Putamen (tissue), 1 donor: ENCODE measurements at regions not wholly inside any gene's neighbourhood (a gene's known extent, or its start where the extent isn't known, plus 50 kb on each side); places are given as distances from the start of the nearest gene placed in this dataset.
A peak's percentile ranks its signal among the peaks of the same experiment; 100 is the strongest.
"Not testable (repeated sequence)": the region's sequence is repeated elsewhere in the genome, so short reads cannot be mapped to it uniquely, and the experiment has no call there.

Experiments used
- DNase-seq: peaks from one replicate; pipeline ENCODE4 v3.0.0-alpha.2; 2016; ENCODE audit warnings: low spot score

DNA sequence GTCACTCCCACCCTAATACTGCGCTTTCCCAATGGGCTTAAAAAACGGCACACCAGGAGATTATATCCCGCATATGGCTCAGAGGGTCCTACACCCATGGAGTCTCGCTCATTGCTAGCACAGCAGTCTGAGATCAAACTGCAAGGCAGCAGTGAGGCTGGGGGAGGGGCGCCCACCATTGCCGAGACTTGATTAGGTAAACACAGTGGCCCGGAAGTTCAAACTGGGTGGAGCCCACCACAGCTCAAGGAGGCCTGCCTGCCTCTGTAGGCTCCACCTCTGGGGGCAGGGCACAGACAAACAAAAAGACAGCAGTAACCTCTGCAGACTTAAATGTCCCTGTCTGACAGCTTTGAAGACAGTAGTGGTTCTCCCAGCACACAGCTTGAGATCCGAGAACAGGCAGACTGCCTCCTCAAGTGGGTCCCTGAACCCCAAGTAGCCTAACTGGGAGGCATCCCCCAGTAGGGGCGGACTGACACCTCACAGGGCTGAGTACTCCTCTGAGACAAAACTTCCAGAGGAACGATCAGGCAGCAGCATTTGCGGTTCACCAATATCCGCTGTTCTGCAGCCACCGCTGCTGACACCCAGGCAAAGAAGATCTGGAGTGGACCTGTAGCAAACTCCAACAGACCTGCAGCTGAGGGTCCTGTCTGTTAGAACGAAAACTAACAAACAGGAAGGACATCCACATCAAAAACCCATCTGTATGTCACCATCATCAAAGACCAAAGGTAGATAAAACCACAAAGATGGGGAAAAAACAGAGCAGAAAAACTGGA lies 1085.6 kb upstream of the FANCL start:
- DNase-seq: not testable (repeated sequence)

DNA sequence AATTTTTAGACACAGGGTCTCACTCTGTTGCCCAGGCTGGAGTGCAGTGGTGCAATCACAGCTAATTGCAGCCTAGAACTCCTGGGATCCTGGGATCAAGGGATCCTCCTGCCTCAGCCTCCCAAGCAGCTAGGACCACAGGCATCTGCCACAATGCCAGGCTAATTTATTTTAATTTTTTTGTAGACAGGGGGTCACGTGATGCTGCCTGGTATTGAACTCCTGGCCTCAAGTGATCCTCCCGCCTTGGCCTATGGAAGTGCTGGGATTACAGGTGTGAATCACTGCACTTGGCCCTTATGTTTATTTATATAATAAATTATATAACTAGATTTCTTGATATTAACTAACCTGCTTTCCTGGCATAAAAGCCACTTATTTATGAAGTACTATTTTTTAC lies 1081.7 kb upstream of the FANCL start:
- DNase-seq: no peak

DNA sequence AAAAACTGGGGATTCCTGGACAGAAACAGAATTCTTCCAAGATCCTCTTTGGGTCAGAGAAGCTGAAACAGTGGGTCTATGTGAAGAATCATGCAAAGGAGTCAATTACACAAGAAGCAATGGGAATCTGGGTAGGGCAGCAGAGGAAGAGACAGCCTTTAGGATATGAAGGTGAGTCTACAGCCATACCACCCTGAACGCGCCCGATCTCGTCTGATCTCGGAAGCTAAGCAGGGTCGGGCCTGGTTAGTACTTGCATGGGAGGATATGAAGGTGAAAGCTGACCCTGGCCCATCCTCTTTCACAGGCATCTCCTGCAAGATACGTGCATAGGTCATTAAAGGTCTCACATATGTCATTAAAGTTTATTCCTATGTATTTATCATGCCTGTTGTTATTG lies 1080.9 kb upstream of the FANCL start:
- DNase-seq: no peak

DNA sequence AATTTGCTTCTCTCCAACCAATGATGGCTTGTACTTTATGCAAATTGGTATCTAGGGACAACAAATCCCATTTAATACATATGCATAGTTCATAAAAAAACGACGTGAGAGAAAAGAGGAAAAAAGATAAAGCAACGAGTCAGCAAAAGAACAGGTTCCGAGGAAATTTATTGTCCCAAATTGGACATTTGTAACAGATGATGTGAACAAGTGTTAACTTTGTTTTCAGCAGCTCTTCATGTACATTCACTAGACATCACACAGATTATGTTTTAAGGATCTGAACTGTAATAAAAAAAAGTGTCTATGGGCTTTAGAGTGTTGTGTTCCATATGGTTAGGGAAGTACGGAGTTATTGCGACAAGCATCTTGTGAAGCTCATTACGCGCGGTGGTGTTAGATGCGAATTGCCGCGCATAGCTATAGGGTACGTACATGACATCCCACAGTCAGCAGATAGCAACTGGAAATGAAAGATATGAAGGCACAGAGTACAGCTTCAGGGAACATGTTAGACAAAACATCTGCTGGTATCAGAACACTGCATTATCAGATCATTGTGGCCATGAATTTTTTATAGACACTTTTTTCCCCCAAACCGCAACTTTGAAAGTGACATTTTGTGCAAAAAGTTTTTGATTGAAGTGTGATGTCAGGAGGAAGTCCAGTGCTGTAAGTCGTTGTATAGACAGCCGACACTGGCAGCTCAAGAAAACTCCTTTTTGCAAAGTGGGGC lies 1073.1 kb upstream of the FANCL start:
- no peak for DNase-seq

DNA sequence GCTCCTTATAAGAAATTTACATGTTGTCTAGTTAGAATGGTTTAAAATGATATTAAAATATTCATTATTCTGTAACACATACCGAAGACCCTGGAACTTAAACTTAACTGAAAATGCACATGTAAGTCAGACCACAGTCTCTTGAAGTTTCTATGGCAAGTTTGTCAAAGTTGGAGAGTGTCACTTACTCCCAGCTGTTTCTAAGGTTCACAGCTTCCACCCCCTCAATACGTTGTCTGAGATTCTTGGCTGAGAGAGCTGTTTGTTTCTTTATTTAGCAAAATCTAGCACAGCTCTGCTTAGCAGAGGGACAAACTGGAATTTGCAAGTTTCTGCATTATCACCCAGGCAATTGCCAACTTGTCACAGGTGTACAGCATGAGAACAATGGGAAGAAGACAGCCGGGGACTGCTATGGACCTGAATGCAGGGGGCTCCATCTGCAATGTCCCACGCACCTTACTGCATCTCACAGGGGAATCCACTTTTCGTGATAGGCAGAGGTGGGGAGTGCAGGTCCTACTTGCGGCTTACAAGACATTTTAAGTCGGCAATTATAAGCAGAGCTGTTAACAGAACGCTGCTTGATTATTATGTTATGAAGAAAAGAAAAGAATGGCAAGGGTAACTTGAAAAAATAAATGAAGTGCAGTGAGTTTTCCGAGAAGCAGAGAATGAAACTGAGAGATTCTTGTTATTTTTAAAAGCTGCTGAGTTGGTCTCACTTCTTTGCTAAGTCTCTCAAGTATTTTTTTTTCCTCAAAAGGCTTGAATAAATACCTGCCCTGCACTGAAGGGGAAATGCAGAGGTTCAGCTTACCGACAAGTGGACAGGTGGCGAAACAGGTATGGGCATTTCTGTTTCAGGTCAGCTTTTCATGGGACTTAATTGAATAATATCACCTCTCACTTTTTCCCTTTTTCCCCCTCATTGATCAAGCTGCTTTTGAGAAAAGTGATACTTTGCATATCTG lies 1072.1 kb upstream of the FANCL start:
- no peak for DNase-seq

DNA sequence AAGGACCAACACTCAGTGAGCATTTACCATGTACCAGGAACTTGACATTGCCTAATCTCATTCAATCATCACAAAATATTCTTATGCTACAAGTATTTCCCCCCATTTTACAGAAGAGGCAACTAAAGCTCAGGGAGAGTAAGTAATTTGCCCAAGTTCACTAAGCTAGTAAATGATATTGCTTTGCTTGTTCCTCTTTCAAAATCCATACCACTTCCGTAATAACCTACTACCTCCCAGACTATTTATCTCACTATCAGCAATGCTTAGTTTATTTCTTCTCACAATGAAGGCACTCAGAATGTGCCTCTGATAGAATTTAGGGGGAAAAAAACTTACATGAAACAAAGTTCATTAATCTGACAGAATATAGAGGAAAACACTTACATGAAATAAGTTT lies 1070.9 kb upstream of the FANCL start:
- no peak for DNase-seq

DNA sequence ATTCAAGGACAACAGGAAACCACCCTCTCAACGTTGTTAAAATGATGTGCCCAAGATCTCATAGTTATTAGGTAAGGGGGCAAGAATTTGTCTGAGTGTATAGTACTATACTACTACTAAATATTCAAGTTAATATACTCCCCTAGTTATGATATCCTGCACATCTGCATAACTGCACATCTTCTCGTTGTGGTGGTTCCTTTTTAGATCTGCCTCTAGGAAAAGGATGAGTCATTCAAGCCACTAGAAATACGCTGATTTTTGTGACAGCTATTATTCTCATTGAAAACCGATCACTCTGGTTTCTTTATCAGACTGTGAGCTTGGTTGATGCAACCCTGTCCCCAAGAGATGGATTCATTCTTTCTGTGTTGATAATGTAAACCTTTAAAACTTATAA lies 1067.0 kb upstream of the FANCL start:
- no peak for DNase-seq

DNA sequence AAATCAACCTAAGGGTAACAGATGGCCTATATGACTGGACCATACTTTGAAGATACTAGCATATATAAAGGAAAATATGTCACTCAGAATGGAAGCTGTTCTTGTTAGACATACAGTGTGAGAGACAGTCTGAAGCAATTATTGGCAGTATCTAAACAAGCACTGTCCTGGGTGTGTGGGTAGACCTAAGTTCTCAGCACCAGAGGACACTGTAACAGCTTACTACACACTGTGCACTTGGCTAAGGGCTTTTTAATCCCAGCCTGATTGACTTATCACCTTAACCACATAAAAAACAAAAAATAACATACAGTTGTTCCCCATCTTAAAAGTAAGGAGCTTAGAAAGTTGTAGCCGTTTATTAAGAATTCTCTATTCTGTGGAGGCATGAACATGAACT lies 1066.1 kb upstream of the FANCL start:
- no peak for DNase-seq

DNA sequence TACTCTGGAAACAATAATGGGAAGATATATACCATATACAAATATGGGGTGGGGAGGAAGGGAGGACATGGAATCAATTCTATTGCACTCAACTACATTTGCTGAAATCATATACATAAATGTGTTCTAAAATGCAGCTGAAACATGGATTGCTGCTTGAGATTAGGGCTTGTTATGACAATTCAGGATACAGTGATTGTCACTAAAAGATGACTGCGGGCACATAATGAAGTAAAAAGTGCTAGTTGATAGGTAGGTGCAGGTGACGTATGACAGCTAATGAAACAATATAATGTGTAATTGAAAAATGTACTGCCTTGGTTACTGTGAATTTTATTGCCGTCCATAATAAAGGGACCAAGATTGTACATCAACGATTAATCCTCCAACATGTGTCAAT lies 1062.1 kb upstream of the FANCL start:
- DNase-seq: no peak

DNA sequence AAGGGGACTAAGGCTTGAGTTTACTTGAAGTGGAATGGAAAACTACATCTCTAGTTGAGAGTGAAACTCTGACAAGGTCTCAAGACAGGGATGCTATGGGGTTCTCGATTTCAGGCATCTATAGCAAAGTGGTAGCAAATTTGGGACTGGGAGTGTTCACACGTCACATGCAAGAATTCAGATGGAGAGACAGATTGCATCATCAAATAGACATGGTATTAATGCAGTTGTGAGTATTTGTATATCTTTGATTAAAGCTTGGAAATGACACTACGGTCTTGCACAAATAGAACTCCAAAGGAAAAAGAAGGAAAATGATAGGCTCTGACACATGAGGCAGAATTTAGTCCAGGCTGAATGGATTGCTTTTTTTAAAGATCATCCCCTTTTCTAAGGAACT lies 1061.6 kb upstream of the FANCL start:
- no peak for DNase-seq

DNA sequence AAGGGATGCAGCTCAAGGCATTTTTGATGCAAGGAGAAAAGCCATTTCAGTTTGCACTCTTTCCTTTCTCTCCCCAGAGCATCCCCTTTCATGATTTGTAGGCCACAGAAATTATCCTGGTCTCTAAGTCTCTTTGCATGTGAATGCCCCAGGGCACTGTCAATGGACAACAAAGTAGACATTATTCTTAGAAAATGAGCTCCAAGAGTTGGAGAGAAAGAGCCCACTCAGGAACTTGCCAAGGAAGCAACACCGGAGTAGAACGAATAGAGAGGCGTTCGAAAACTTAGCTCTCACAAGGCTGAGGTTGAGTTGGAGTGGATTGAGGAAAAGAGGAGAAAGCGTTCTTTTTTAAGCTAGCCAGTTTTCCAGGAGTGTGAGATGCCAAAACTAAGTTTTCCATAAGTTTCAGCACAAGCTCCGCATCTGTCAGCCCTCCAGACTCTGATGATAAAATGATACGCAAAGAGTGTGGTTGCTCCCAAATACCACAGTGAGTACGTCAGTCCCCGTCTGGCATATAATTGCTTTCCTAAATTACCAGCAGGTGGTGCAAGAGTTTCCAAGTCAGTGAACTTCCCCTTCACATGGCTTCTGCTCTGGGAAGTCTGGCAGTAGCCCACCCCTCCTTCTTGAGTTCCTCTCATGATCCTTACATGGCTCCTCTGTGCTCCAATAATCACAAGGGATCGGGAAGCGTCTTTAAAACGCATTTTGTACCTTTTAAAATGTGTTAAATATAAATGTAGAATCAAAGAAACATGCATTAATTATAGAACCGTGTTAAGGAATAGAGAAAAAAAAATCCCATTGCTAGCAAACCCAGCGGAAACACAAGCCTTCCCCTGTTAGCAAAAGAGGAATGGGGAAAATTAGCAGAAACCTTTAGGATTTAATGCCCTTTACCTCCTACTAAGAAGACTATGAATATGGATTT lies 1060.6 kb upstream of the FANCL start:
- DNase-seq: peak; percentile 49

DNA sequence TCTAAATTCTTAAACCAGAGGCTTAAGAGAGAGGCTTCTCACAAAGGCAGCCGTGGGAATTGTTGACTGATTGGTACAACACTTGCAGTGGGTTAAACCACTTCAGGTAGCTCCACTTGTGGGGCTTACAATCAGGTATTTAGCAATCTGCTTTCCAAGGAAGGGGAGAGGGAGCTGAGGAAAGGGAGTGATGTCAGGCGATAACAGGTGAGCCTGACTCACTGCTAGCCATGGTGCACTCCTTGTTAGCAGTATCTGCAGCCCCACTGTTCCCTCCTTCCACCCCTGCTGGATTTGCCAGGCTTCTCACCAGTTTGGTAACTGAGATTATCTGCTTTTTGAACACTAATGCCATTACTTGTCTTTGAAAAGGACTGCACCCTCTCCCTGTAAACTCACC lies 1056.7 kb upstream of the FANCL start:
- no peak for DNase-seq

DNA sequence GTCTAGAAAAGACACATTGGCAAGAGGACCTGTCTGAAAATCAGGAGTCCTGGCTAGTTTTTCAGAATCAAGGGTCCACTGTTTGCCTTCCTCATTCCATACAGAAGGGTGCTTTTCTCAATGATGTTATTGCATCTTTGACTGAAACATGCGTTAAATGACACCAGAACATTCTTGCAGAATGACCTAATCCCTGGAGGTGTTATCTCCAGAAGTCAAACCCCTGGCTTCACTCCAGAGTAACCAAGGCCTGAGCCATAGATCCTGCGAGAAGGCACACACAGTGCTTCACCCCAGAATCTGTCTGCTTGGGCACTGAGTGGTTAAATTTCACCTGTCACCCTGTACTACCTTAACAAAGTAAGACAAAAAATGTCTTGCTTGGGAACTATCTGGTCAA lies 1055.2 kb upstream of the FANCL start:
- no peak for DNase-seq

DNA sequence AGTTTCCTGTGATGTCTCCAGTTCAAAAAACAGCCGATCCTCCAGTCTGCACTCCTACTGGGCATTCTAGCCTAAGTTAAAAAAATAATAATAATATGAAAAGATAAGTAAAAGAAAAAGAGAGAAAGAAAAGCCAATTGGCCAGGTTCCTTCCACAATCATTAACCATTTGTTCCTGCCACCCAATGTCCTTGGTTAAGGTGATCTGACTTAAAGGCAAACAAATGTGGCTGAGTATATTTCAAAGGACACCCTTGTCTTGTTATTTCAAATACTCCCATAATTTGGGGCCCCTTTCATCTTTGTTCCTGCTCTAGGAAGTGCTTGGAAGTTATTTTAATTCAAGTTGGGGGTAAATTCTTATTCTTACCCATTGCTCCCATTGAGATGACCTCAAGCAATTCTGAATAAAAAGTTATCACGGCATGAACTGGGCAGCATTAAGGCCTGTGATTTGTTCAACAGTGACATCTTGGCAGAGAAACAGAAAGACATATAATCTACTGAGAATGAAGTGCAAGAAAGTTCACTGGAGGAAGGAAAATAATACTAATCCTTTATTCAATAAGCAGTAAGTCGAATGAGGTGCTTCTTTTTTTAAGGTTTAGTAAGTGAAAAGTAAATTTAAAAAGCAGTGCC lies 1054.5 kb upstream of the FANCL start:
- DNase-seq: no peak

DNA sequence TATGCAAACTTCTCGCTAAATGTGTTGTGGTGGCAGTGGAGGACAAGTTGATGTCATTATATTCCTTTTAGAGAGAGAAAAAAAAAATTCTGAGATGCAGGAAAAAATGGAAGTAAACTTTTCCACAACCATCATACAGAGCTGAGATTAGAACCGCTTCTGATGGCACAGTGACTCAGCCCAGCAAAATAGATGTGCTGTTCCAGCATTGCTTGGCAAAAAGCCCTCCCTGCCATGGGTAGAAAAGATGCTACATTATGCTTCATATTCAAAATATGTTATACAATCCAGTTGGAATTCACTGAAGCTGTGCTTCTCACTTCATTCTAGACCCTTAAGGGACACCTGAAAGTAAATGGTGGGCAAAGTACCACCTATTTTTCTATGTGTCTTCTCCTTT lies 1047.6 kb upstream of the FANCL start:
- DNase-seq: no peak

DNA sequence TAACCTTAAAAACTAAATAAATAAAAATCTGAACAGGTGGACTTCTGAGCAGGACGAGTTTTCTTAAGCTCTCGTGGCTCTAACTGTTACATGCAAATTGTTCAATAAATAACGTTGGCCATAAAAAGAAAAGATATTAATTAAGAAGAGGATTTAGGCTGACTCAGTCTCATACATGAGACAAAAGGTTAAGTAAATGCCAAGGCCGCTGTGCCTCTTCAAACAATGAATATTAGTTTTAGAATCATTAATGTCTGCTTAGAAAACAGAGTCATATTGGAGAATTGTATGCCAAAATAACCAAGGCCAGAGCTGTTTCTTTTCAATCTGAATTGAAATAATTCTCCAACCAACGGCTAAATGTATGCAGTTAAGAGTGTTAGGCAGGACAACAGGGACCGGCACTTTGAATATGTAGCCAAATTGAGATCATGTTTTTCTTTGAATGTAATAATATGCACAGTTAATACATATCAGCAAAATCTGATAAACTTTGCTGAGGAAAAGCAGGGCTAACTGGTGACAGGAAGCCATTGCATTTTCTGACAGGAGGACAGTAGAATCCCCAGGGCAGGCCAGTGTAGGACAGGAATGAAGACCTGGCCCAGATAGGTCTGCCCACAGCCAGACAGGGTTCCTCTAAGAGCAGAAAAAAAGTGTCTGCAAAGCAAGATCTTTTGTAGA lies 1041.4 kb upstream of the FANCL start:
- no peak for DNase-seq

DNA sequence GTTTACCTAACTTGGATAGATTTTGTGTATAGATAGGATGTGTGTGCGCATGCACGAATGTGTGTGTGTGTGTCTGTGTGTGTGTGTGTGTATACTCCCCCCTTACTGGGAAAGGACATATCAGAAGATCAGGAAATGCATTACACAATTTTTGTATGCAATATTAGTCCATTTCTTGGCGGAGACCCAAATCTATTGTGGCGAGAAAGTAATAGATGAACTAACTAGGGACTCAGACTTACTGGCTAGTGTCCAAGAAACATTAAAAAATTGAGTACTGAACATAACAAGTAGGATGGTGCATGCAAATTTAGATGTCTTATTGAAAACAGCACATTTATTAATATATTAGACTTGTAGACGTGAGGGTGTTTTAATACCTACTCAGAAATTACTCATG lies 1036.5 kb upstream of the FANCL start:
- DNase-seq: no peak

DNA sequence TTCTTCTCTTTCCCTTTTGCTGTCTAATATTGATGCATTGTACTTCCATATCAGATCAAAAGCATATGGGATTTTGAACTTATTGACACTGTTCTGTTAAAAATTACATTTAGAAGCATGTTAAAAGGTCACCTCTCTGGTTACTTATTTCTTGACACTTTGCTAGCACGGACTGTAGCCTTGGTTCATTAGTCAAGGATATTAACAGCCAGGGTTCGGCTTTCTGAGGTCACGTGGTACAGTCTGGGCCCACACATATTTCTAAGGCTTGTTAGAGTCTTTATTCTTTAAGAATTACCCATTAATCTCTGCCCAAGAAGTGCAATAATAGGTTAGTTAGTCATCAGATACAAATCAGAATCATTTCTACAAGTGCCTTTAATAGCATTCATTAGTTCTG lies 1035.8 kb upstream of the FANCL start:
- DNase-seq: no peak

DNA sequence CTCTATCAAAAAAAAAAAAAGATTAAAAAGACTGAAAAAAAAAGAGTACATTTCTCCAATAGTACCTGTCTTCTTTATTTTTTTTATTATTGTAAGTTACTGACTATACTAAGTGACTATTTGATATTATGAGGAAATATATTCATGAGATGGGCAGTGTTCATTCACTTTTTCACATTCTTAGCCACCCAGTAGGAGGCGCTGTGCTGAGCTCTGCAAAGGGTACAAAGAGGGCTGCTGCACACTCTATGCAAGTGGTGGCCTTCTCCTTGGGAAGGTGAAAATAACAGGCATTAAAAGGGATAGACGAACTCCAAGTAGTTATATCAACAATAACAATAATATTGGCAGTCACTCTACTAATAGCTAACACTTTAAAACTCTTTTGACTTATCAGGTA lies 1034.9 kb upstream of the FANCL start:
- no peak for DNase-seq

DNA sequence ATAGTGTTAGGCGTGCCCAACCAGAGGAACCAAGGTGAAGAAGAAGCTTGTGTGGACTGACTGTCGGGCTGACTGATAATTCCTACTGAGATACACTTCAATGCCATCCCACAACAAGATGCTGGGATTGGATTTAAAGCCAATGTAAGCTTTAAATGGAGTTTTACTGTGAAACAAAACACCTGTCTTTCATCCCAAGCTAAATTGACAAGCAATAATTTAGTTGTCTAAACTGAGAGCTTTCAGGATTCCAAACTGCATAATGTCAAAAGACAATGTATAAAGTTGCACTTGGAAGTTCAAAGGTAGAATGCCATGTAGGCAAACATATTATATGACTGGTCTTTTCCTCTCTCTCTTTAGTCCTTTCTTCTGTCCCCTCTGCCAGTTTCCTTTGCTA lies 1025.3 kb upstream of the FANCL start:
- no peak for DNase-seq
